HT-29 (cell line): ENCODE measurements at regions not wholly inside any gene's neighbourhood (a gene's known extent, or its start where the extent isn't known, plus 50 kb on each side); places are given as distances from the start of the nearest gene placed in this dataset.

Experiments used
- DNase-seq: peaks from one replicate; pipeline ENCODE4 v3.0.0-alpha.2; 2015; ENCODE audit warnings: low spot score

- no peak for DNase-seq
Observed at GRCh38 chr3:67288466-67289106, 290.5 kb downstream of the KBTBD8 start.

GRCh38 chr3:67289626-67290025, 291.5 kb downstream of the KBTBD8 start:
- no peak for DNase-seq

GRCh38 chr3:67290438-67290837, 292.3 kb downstream of the KBTBD8 start:
- no peak for DNase-seq

- DNase-seq = no peak
Observed at GRCh38 chr3:67291287-67292252, 293.5 kb downstream of the KBTBD8 start.

GRCh38 chr3:67292356-67293121, 294.4 kb downstream of the KBTBD8 start:
- DNase-seq = no peak

- DNase-seq = no peak
Observed at GRCh38 chr3:67294341-67294740, 296.2 kb downstream of the KBTBD8 start.

- no peak for DNase-seq
Observed at GRCh38 chr3:67296039-67296892, 298.2 kb downstream of the KBTBD8 start.

- DNase-seq = no peak
Observed at GRCh38 chr3:67297715-67298475, 299.8 kb downstream of the KBTBD8 start.

GRCh38 chr3:67301556-67301955, 303.4 kb downstream of the KBTBD8 start:
- DNase-seq = no peak

- no peak for DNase-seq
Observed at GRCh38 chr3:67302489-67302888, 304.4 kb downstream of the KBTBD8 start.

- no peak for DNase-seq
Observed at GRCh38 chr3:67305160-67305559, 307.1 kb downstream of the KBTBD8 start.

GRCh38 chr3:67305922-67306321, 307.8 kb downstream of the KBTBD8 start:
- no peak for DNase-seq

GRCh38 chr3:67311440-67311839, 313.3 kb downstream of the KBTBD8 start:
- no peak for DNase-seq

- DNase-seq = no peak
Observed at GRCh38 chr3:67312155-67312554, 314.0 kb downstream of the KBTBD8 start.

- DNase-seq = no peak
Observed at GRCh38 chr3:67318162-67318561, 320.1 kb downstream of the KBTBD8 start.

GRCh38 chr3:67324554-67324953, 326.4 kb downstream of the KBTBD8 start:
- DNase-seq = no peak
